Body of pancreas (tissue), 4 donors: ENCODE measurements at regions not wholly inside any gene's neighbourhood (a gene's known extent, or its start where the extent isn't known, plus 50 kb on each side); places are given as distances from the start of the nearest gene placed in this dataset.

ENCODE experiments used
- ATAC-seq: fragments of 150-250 bp; one replicate; pipeline ENCODE4 v1.9.1; 2016
- DNase-seq, 4 donors: peaks; one replicate each; pipeline ENCODE4 v3.0.0-alpha.2; 2019
- H3K27ac ChIP-seq, 4 donors: fragments of 200-600 bp; sonication (generic); 1 replicate in 3 of 4; 2 replicates in 1 of 4; pipeline versions ENCODE4 v1.5.1 to v1.6.1; 2016 to 2019; ENCODE audit warnings: mild to moderate bottlenecking in 1 of 4, mixed read lengths in 1 of 4, moderate library complexity in 1 of 4
- H3K27me3 ChIP-seq, 2 donors: fragments of 200-600 bp; sonication (generic); one replicate each; pipeline ENCODE4 v1.6.0; 2016; ENCODE audit warnings: mild to moderate bottlenecking in 1 of 2
- H3K36me3 ChIP-seq, 2 donors: fragments of 200-600 bp; sonication (generic); replicated peaks in 1 of 2; 2 replicates each; pipeline ENCODE4 v1.5.1; 2016; ENCODE audit warnings: low read depth in 2 of 2; ENCODE audit not compliant: insufficient read depth in 1 of 2
- H3K4me1 ChIP-seq: fragments of 200-600 bp; sonication (generic); one replicate; pipeline ENCODE4 v1.6.0; 2016
- H3K4me3 ChIP-seq, 2 donors: fragments of 200-600 bp; sonication (generic); 1 replicate in 1 of 2; 2 replicates in 1 of 2; pipeline ENCODE4 v1.5.1; 2016 to 2019
- H3K9me3 ChIP-seq, 3 donors: fragments of 200-600 bp; sonication (generic); 1 replicate in 2 of 3; 2 replicates in 1 of 3; pipeline ENCODE4 v1.5.1; 2016
- POLR2A ChIP-seq, 3 donors: fragments of 450-650 bp; IDR thresholded peaks; one replicate each; pipeline ENCODE4 v1.6.1; 2016; ENCODE audit warnings: antibody characterized with exemption in 3 of 3, mild to moderate bottlenecking in 2 of 3
- WGBS, 2 donors: methylation state at CpG; one replicate each; pipeline ENCODE4 v1.1.5; 2017; 5-methylcytosine and 5-hydroxymethylcytosine counted together
- intact Hi-C: fragments of 100-400 bp; cut with DNase I; formaldehyde crosslinking; loops from one replicate; pipeline ENCODE4 v1.15.1; 2023
- TF ChIP-seq, protein P1 (sequence below), 7 experiments: fragments of 450-650 bp in 4 of 7; fragments of 200-600 bp in 3 of 7; sonication (generic) in 3 of 7; IDR thresholded peaks; one replicate each; pipeline ENCODE4 v1.5.1; 2016 to 2019; ENCODE audit warnings: antibody characterized with exemption in 7 of 7

DNA sequence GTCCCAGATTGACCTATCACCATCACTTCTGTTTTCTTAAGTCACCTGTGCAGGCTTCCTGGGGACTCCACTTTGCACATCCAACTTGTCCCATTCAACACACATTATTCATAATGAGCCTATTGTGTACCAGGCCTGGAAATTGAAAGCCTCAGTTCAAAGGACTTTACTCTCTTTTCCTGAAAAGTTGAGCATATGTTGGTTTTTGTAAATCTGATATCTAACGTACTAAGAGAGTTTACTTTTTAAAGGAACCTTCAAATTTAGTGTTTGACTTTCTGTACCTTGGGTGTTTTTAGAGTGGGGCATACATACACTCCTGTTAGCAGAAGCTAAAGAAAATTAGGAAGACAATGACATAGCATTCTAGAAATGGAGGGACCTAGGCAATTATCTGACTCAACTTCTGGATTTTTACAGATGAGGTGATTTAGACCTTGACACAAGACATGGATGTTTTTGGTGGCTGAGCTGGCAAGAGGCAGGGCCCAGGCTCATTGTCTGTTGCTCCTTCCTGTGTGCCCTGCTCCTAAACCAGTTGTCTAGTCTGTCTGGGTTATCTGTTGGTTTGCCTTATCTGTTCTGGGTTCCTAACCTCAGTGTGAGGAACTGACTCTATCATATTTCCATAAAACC, 336.5 kb downstream of the RPS6KC1 start:
- no peaks in the 10 kb centered on the region for H3K4me1 ChIP-seq
- no peaks in the 10 kb centered on the region for H3K9me3 ChIP-seq
- no peak overlapping the region for H3K27ac ChIP-seq
- TF ChIP-seq, protein P1, sequence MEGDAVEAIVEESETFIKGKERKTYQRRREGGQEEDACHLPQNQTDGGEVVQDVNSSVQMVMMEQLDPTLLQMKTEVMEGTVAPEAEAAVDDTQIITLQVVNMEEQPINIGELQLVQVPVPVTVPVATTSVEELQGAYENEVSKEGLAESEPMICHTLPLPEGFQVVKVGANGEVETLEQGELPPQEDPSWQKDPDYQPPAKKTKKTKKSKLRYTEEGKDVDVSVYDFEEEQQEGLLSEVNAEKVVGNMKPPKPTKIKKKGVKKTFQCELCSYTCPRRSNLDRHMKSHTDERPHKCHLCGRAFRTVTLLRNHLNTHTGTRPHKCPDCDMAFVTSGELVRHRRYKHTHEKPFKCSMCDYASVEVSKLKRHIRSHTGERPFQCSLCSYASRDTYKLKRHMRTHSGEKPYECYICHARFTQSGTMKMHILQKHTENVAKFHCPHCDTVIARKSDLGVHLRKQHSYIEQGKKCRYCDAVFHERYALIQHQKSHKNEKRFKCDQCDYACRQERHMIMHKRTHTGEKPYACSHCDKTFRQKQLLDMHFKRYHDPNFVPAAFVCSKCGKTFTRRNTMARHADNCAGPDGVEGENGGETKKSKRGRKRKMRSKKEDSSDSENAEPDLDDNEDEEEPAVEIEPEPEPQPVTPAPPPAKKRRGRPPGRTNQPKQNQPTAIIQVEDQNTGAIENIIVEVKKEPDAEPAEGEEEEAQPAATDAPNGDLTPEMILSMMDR (IDR thresholded peaks at IDR 0.05): no peak
- TF ChIP-seq POLR2A (IDR thresholded peaks at IDR 0.05): no peak
- no peaks in the 10 kb centered on the region for H3K36me3 ChIP-seq
- intact Hi-C loops: no loop called here
- ATAC-seq (no peak), DNase-seq (no peak)
- H3K4me3 ChIP-seq: no peak overlapping the region
- WGBS, 2 donors: 45 to 61% methylated on average over 1 of the region's 1 CpG
- no peaks in the 10 kb centered on the region for H3K27me3 ChIP-seq

DNA sequence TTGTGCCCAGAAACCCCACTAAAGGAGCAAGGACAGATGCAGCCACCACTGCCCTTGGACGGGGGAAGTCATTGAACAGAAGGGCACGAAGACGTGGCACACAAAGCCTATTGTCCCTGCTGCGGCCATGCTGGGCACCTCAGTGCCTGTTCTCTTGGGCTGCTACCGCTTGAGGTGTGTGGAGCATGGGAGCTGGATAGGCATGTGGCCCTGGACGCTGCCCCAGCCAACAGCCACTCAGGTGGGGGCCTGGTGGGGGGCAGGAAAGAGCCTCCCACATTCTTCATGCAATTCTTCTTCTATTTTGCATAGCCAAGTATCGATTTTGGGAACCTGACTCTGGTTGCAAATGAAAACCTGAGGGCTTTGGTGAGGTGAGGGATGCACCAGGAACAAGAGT, 337.2 kb downstream of the RPS6KC1 start:
- no peak overlapping the region for H3K4me3 ChIP-seq
- H3K27ac ChIP-seq: no peak overlapping the region
- no peaks in the 10 kb centered on the region for H3K27me3 ChIP-seq
- no peak for DNase-seq
- no peak for ATAC-seq
- no peaks in the 10 kb centered on the region for H3K9me3 ChIP-seq
- no peak for TF ChIP-seq POLR2A (IDR thresholded peaks at IDR 0.05)
- TF ChIP-seq, protein P1 (IDR thresholded peaks at IDR 0.05): no peak
- H3K36me3 ChIP-seq: no peaks in the 10 kb centered on the region
- intact Hi-C loops: no loop called here
- 75 to 83% methylated on average over 7 of the region's 7 CpGs for WGBS, 2 donors
- no peaks in the 10 kb centered on the region for H3K4me1 ChIP-seq

DNA sequence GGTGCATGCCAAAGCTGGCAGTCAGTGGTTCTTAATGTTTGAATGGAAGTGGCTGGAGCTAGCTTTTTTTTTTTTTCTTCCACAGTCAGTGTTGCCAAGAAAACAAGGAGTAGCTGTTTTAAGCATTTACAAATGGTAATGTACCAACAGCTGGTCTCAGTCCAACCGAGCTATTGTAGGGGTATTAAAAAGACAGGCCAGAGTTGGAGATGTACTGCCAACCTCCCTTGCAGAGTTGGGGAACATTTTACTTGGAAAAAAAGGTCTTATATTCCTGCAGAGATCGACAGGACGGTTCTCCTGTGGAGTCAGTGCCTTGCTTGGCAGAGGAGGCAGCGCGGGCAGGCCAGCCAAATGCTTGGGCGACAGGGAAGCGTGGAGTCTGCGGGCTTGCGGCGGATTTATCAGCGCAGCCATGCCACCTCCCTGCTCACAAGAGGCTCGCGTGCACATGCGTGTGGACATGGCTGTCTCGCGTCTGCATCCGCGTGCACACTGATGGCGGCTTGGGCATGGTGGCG, 338.1 kb downstream of the RPS6KC1 start:
- ATAC-seq (no peak), DNase-seq (no peak)
- H3K4me1 ChIP-seq: no peaks in the 10 kb centered on the region
- no peaks in the 10 kb centered on the region for H3K36me3 ChIP-seq
- H3K9me3 ChIP-seq: no peaks in the 10 kb centered on the region
- 84 to 95% methylated on average over 4 to 20 of the region's 20 CpGs for WGBS, 2 donors
- H3K27me3 ChIP-seq: no peaks in the 10 kb centered on the region
- H3K4me3 ChIP-seq: no peak overlapping the region
- intact Hi-C loops: no loop called here
- H3K27ac ChIP-seq: no peak overlapping the region
- TF ChIP-seq, protein P1 (IDR thresholded peaks at IDR 0.05): no peak
- TF ChIP-seq POLR2A (IDR thresholded peaks at IDR 0.05): no peak

DNA sequence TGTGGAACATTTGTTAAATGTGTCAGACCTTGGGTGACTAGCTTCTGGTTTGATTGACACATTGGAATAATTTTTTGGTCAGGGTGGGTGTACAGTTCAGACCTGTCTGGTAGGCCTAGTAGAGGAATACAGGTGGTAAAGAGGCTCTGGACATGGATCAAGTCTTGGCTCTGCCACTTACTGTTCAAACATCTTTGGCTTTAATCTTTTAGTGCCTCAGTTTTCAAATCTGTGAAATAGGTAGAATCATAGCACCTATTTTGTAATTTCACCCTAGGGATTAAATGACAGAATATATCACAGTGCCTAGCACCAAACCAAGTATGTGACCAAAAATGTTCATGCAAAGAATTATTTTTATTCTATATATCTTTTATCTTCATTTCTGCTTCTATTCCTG, 340.4 kb downstream of the RPS6KC1 start:
- TF ChIP-seq POLR2A (IDR thresholded peaks at IDR 0.05): no peak
- TF ChIP-seq, protein P1 (IDR thresholded peaks at IDR 0.05): no peak
- DNase-seq: no peak
- Histone ChIP-seq H3K4me1 (peaks cover 7% of the 10 kb centered on the region), H3K27ac (no peak overlapping the region), H3K36me3 (no peaks in the 10 kb centered on the region), H3K27me3 (no peaks in the 10 kb centered on the region), H3K4me3 (no peak overlapping the region), H3K9me3 (no peaks in the 10 kb centered on the region)
- intact Hi-C loops: no loop called here
- no peak for ATAC-seq

DNA sequence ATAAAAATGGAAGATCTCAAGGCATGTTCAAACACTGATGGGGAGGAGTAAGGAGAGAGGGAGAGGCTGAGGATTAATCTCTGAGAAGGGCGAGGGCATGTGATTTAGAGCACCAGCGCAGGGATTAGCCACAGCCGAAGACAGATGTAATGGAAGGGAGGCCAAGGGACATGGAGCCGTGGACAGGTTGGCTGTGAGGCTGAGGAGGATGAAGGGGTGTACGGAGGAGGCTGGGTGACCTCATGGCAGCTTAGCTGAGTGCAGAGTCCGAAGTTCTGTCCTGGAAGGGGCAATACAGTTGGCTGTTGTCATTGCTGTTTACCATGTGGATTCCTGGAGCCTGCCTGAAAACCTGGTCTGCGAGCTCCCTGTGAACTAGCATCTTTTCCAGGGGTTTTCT, 342.8 kb downstream of the RPS6KC1 start:
- WGBS, 2 donors: 92 to 93% methylated on average over 7 of the region's 7 CpGs
- Histone ChIP-seq H3K4me1 (peaks cover 7% of the 10 kb centered on the region), H3K9me3 (no peaks in the 10 kb centered on the region), H3K4me3 (no peak overlapping the region), H3K36me3 (no peaks in the 10 kb centered on the region), H3K27ac (no peak overlapping the region), H3K27me3 (no peaks in the 10 kb centered on the region)
- intact Hi-C loops: no loop called here
- TF ChIP-seq, protein P1 (IDR thresholded peaks at IDR 0.05): no peak
- no peak for TF ChIP-seq POLR2A (IDR thresholded peaks at IDR 0.05)
- no peak for ATAC-seq
- DNase-seq: no peak
